HG03280 (cell line): ENCODE measurements at regions not wholly inside any gene's neighbourhood (a gene's known extent, or its start where the extent isn't known, plus 50 kb on each side); places are given as distances from the start of the nearest gene placed in this dataset.

Experiments used
- ATAC-seq: cut with Tn5 transposase; IDR thresholded peaks from one replicate; pipeline ENCODE4 v1.9.1; 2021; ENCODE audit warnings: mild to moderate bottlenecking, moderate library complexity; ENCODE audit not compliant: unreplicated experiment

DNA sequence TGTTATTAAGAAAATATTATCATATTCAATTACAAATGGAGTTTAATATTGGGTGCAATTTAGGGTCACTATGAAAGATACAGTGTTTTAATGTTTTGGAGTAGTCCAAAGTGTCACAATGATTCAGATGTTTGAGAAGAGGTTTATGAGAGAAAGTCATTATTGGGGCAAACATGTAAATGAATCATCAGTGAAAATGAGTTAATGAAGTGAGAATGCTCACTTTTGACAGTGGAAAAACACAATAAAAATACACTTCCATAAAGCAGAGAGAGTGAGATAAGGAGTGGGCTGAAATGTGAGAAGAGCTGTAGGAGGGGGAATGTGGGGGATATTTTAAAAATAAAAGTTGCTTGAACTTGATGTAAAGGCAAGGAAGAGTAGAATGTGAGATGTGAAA, 957.1 kb downstream of the PCDH18 start:
- ATAC-seq: no peak

DNA sequence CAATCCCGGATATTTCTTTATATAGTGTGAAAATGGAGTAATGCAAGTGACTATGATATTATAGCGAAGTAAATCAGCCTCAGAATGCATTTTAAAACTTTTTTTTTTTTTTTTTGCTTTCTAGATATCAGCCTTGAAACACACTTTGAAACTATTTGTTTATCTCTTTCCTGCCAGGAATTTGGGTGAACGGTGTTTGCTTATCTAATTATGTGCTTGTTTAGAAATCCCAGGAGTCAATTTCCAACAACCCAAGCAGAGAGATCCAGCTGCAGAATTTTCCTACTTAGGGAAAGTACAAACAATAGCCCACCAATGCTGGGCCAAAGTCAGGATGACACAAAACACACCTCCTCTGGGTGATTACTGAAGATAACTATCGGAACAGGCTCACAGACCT, 958.8 kb downstream of the PCDH18 start:
- no peak for ATAC-seq

DNA sequence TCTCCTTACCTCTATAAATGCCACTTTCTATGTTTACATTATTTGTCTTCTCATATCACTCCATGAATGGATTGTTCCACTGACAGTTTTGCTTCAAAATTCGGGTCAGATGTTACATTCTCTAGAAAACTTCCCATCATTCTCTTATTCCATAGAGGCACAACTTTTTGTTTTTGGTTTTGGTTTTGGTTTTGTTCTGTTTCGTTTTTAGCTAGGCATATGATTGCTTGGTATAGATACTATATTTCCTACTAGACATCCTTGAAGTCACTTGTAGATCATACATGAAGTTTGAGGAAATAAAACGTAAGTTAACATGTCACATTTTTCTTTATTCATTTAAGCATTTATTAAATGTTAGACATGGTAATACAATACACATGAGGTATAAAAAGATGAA, 961.0 kb downstream of the PCDH18 start:
- no peak for ATAC-seq

DNA sequence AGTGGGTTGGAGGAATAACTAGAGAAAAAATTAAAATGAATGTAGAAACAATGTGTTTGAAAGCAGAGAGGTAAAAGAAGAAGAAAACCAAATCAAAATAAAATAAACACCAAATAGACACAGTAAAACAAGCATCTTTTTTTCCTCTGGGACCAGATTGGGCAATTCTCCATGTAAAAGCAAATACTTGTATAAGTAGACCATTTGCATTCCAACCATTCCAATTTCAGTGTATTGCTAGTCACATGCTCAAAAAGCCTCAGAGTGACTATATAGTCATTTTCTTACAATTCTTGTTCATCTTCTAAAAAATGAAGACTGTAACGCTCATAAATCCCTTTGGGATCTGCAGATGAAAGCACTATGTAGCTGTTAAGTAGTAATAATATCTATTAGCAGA, 969.5 kb downstream of the PCDH18 start:
- no peak for ATAC-seq

DNA sequence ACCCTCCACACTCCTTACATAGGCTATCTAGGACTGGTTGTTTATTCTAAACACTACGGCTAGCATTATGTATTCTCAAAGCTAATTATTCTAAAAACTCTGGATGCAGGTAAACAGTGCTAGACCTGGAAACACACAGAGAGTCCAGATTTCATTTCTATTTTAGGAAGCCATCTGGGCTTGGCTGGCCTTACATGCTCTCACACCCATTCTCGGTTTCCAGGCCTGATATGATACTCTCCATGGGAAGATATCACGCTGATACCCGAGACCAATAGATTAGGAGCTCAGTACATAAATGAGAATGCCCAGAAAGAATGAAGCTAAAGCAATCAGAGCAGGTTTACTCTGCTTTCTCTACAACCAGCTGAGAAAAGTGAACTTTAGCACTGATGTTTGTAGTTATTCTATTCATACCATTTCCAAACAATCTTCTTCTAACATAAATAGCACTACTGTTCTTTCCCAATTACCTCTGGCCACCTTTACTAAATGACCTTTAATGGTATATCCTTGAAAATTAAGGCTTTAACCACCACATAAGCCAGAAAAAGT, 973.3 kb downstream of the PCDH18 start:
- ATAC-seq: no peak

DNA sequence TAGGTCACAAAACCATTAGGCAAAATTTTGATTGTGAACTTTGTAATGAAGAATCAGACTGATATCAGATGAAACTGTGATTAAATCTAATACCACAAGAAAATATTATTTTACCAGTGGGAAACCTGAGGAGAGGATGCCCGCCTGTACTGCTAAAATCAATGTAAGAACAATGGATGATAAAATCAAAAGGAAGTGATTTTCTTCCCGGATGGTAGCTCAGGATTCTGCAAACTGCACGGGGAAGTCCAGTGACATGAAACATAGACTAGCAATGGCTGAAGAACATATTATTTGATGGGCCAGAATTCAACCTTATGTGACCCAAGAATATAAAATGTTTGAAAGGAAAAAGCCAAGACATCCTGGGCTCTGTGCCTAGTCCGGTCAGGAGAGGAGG, 974.9 kb downstream of the PCDH18 start:
- no peak for ATAC-seq

DNA sequence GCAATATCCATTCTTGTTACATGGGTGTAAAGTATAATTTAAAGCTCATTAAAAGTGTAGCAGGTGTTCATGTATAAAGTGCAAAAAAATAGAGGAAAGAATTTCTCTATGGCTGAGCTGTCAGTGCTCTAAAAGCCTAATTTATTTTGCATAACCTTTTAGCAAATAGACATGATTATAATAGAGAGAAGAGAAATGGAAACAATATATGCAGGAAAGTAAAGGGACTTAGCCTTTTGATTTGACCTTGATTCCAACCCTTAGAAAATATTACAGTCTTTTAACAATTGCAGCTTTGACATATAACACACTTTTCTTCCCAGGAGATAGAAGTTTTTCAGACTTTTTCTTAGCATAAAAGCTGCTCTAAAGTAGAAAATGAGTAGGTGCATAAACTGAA, 978.3 kb downstream of the PCDH18 start:
- no peak for ATAC-seq

DNA sequence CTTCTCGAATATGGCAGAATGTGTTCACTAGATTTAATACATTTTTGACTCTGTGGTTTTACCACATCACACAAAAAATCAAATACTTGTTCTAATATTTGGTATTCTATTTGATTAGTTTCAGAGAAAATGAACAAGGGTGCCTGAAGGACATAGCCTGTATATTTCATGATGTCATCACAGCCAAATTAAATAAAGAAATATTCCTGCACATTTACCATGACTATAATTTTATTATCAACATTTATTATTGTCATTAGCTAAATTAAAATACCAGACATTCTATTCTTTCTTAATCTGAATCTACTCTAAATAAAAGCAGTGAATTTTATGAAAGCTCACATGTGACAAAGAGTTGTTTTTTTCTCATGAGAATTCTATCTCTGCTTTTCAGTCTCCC, 980.5 kb downstream of the PCDH18 start:
- ATAC-seq: no peak

DNA sequence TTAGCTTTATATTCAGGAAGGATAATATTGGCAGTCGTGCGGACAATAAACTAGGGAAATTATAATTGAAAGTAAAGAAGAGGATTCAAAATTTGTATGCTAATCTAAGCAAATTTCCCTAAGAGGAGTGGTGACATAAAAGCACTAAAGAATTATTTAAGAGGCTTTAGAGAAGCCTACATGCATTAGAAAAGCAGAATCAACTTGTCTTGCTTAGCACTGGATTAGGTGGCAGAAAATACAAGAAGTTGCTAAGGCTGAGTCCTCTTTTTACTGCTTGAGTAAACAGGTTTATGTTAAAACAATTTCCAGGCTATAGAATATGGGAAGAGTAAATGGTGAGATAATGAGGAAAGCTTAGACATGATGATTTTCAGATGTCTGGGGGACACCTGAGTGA, 991.5 kb downstream of the PCDH18 start:
- no peak for ATAC-seq

DNA sequence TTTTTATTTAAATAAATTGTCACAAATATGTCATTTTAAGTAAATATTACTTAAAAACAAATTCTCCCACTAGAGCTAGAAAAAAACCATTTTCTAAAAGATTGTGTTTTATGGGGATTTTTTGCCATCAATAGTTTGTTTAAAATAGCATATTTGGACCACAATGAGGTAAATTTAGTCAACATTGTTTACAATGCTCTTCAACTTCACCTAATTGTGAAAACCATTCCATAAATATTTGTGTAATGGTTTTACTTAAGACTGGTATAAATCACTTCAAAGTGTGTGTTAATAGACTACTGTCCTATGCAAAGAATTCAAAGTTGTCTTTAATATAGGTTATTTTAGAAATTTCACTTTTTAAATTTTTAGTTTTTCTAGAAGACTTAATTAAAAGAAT, 1004.2 kb downstream of the PCDH18 start:
- no peak for ATAC-seq

DNA sequence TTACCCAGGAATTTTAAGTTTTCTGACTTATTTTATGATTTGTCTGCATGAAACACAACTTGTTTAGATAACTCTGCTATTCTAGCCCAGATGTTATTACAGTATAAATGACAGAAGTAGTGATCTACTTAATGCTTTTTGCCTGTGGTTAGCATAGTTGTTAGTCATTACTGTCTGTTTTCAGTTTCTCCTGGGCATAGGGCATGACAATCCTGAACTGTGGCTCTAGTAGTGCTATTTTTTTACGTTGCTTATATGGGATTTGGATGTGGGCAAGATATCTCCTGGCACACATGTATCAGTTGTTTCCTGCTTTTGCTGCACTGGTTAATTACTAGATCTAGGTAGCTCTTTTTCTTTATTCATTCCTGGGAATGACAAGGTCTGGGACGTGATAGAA, 1005.8 kb downstream of the PCDH18 start:
- no peak for ATAC-seq

DNA sequence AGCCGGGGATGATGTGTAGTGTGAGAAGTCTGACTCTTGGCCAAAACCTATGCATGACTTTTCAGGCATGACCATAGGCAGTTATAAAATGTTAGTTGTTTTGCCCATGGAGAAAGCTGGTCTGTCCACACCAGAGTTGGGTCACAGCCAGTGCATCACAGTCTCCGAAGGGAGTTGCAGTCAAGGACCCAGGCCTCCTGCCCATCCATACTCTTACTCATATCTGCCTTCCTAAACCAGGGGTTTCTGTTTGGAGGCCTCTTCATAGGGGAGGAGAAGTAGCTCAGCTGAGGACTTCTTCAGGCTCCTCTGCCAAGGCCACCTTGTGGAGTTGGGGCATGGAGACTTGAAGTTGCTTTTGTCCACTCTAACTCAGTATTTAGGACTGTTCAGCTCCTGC, 1008.3 kb downstream of the PCDH18 start:
- ATAC-seq: no peak

DNA sequence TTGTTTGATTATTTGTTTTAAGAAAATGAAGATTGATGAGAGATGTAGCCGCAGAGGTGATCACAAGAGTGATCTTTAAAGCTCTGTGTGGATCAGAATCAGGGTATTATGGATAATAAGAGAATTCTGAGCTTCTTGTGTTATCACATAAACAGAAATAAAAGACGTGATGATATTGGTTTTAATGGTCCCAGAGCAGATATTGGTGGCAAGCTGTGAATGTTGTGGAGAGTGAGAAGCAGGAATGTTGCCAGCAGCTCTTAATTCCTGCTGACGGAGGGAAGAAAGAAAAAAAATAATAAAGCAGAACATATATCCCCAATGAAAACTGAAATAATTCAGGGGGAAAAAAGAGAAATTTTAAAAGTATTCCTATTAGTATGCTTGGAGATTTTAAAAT, 1015.9 kb downstream of the PCDH18 start:
- no peak for ATAC-seq

DNA sequence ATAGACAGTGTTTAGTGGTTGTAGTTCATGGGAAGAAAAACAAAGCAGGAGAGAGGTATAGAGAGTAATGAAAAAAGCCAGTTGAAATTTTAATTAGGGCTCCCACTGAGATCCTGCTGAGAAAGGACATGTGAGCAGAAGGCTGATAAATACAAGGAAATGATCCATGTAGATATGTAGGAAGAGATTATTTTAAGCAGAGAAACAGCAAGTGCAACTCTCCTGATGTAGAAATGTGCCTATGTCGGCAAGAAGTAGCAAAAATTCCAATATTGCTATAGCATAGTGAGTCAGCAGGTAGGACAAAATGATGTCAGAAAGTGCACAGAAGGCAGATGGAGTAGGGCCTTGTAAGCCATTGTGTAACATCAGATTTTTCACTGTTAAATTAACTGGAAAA, 1027.3 kb downstream of the PCDH18 start:
- ATAC-seq: no peak

DNA sequence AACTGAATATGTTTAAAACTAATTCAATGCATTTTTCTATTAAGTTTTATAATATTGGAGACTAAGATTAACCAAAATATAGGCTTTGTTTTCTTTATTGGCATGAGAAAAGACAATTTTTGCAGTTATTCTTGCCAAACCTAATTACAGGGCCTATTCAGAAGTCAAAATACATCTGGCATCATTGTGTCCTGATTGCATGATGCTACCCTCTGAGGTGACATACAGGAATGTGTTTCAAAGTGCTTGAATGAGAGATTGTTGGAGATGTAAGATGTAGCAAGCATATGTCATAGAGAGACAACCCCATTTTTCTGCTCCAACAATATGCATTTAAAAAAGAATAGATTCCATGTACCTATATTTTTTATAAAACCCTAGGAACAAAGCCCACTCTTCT, 1036.4 kb downstream of the PCDH18 start:
- ATAC-seq: no peak

DNA sequence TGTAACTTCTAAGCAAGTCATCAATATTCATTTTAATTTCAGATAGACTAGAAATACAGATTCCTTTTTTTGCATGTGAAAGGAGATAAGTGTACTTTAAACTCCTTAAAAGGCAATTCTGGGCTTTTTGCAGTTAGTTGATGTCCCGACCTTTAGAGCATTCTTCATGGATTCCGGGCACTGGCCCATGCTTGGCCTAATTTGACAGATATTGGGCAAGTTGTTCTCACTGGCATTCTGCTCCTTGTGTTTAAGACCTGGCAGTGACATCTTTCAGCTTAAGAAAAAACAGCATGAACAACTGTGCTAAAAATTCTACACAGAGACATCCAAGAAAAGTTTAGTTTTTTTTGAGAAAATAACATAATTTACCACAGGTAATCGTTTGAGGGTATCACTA, 1037.2 kb downstream of the PCDH18 start:
- ATAC-seq: no peak

DNA sequence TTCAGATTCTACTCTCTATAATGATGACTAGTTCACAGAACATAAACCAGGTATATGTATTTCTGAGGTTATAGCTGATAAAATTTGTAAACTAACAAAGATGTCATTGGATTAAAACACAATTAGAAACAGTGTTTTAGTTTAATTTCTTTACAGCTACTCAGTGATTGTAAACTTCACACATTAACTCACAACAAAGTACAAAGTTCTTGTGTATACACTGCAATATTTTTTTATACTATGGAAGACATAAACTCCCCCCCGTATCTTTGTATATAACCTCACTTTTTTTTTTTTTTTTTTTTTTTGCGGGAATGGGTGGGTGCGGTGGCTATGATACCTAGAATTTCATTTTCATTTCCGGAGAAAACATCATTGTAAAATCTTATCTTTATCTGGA, 1043.2 kb downstream of the PCDH18 start:
- ATAC-seq: no peak

DNA sequence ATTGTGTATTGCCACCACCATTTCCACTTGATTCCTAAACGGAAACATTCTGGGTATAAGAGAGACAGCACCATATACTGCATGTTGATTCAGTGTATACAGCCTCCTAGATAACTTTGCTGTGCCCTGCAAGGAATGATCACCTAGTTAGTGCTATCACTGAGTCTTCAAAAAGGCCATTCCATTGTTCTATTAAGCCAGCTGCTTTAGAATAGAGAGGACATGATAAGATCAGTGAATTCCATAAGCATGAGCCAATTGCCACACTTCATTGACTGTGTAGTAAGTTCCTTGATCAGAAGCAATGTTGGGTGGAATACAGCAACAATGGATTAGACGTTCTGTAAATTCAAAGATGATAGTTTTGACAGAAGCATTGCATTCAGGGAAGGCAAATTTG, 1047.3 kb downstream of the PCDH18 start:
- ATAC-seq: no peak

DNA sequence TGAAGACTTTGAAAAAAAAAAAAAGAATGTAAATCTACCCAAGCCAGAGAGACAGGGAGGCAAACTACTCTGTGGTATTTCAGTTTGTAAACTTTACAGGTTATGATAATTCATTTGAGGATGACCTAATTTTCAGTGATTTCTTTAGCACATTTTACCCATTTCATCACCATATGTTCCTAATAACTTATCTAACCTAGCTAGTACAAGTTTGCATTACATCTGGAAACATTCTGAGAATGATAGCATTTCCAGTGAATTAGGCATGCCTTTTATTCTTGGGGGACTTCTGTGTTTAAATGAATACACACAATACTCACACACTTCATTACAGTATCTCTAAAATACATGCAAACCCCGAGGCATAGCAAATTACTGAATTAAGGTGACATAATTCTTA, 1055.5 kb downstream of the PCDH18 start:
- ATAC-seq: no peak

DNA sequence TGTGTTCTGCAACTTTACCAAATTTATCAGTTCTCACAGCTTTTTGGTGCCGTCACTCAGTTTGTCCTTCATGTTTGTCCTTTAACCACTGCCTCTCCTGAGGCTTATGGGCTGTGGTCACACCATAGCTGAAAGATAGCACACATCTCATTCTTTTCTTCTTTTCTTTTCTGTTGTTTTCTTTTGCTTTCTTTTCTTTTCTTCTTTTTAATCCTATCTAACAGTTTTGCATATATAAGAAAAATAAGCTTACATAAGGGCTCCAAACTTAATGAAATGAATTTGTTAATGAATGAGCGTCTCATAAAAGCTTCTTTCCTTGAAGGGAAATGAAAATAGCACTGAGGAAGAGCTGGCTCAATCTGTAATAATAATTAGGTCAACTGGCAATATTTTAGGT, 1061.2 kb downstream of the PCDH18 start:
- no peak for ATAC-seq

DNA sequence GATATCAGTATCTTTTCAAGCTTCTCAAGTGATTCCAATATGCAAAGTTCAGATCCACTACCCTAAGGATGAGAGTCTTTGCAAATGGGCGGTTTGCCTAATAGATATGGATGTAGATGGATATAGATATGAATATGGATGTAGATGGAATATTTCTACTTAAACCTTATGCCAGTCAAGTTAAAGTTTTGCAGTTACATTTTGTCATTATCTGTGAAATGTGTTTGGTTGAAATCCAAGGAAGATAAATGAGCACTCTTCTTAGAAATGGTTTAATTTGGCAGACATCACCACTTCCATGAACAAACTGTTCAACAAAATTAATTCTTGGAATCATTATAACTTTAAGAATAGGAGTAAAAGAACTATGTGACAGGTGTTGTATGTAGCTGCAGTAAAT, 1066.6 kb downstream of the PCDH18 start:
- no peak for ATAC-seq

DNA sequence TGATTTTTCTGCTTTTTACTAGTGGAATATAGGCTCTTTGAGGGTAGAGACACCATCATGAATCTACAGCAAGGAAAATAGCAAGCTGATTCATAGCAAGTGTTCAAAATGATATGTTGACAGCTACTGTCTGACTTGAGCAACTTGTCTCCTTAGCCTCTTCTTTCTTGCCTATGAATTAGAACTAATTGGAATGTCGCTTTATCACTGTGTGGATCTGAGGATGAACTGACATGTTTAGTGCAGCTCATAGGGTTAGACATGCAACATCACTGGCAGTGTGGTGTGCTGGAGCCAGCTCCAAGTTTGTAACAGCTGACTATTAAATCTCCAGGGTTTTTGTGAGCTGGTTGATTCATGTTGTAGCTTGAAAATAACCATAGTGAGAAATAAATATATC, 1068.4 kb downstream of the PCDH18 start:
- no peak for ATAC-seq

DNA sequence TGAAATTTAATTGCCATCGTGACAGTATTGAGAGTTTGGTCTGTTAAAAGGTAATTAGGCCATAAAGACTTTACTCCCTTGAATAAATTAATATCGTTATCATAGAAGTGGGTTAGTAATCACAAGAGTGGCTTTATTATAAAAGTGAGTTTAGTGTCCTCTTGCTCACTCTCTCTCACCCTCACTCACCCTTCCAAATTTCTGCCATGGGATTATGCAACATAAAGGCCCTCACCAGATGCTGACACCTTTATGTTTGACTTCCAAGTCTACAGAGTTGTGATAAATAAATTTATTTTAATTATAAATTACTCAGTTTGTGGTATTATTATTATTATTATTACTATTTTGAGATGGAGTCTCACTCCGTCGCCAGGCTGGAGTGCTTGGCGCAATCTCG, 1070.8 kb downstream of the PCDH18 start:
- ATAC-seq: no peak

DNA sequence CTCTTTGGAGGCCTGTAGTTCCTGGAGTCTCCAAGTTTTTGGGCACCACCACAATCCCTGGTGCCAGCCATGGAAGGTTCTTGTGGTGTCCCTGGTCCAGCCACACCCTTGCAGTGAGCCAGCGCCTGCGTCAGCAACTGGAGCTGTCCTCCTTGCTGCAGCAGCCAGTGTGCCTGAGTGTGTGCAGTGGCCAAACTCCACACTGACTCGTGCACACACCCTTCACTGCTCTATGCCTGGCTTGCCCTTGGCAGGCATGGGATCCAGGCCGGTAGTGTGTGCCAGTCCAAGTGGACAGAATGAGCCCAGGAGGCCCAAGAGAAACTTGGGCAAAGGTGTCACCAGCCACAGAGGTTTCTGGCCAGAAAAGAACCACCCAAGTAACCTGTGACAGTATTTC, 1074.0 kb downstream of the PCDH18 start:
- no peak for ATAC-seq
